Caco-2 (cell line): ENCODE measurements at regions not wholly inside any gene's neighbourhood (a gene's known extent, or its start where the extent isn't known, plus 50 kb on each side); places are given as distances from the start of the nearest gene placed in this dataset.

Source experiments
- BruUV-seq: library from RNA; stranded (reverse); fragments of 400-500 nt; replicated peaks from 2 replicates; lab custom pipeline; 2021; lab: Mats Ljungman, UMichigan
- CTCF ChIA-PET: fragments of 300-600 bp; sonication (Branson Sonifier 250); formaldehyde crosslinking; loops from one replicate; lab custom pipeline; 2022; ENCODE audit warnings: antibody characterized with exemption; lab: Charles Lee
- POLR2A ChIA-PET: fragments of 300-600 bp; sonication (Branson Sonifier 250); formaldehyde crosslinking; loops from one replicate; lab custom pipeline; 2022; ENCODE audit warnings: antibody characterized with exemption; lab: Charles Lee
- DNase-seq, 2 experiments: peaks; one replicate each; pipeline versions ENCODE4 v3.0.0 to v3.0.0-alpha.2; 2020 to 2022
- H3K27me3 ChIP-seq: replicated peaks from 2 replicates; pipeline ENCODE4 v1.6.0; 2011; ENCODE audit warnings: low read length; ENCODE audit not compliant: control insufficient read depth, insufficient read depth
- H3K36me3 ChIP-seq: 2 replicates; pipeline ENCODE4 v1.5.1; 2011; ENCODE audit warnings: low read length; ENCODE audit not compliant: control insufficient read depth, insufficient read depth
- H3K4me1 ChIP-seq: fragments of 250-450 bp; sonication (Bioruptor Pico); 2 replicates; pipeline ENCODE4 v1.5.1; 2020; ENCODE audit warnings: mild to moderate bottlenecking
- H3K4me3 ChIP-seq: 2 replicates; pipeline ENCODE4 v1.5.1; 2011; ENCODE audit warnings: low read depth, mild to moderate bottlenecking, control low read depth, low read length
- H3K9me3 ChIP-seq: fragments of 250-450 bp; sonication (Bioruptor Pico); 2 replicates; pipeline ENCODE4 v1.5.1; 2020; ENCODE audit warnings: mild to moderate bottlenecking, moderate library complexity
- H3K27ac Mint-ChIP-seq: one replicate; pipeline ENCODE4 v1.8.0; 2022; ENCODE audit warnings: mixed read lengths; ENCODE audit not compliant: unreplicated experiment
- H3K27me3 Mint-ChIP-seq: one replicate; pipeline ENCODE4 v1.8.0; 2022; ENCODE audit warnings: mixed read lengths; ENCODE audit not compliant: insufficient read depth, unreplicated experiment
- H3K36me3 Mint-ChIP-seq: one replicate; pipeline ENCODE4 v1.8.0; 2022; ENCODE audit warnings: mild to moderate bottlenecking, mixed read lengths; ENCODE audit not compliant: insufficient read depth, unreplicated experiment
- H3K4me1 Mint-ChIP-seq: one replicate; pipeline ENCODE4 v1.8.0; 2022; ENCODE audit warnings: low read depth, mixed read lengths; ENCODE audit not compliant: unreplicated experiment
- H3K4me3 Mint-ChIP-seq: one replicate; pipeline ENCODE4 v1.8.0; 2022; ENCODE audit warnings: mild to moderate bottlenecking, moderate library complexity, mixed read lengths; ENCODE audit not compliant: unreplicated experiment
- H3K9me3 Mint-ChIP-seq: one replicate; pipeline ENCODE4 v1.8.0; 2022; ENCODE audit warnings: mixed read lengths; ENCODE audit not compliant: unreplicated experiment
- intact Hi-C: fragments of 100-400 bp; cut with micrococcal nuclease; formaldehyde crosslinking; loops from one replicate; pipeline ENCODE4 v1.10.0; 2022; ENCODE audit not compliant: unreplicated experiment
- TF ChIP-seq, protein P1 (sequence below), 2 experiments: fragments of 200-600 bp in 1 of 2; IDR thresholded peaks; 1 replicate in 1 of 2; 2 replicates in 1 of 2; pipeline versions ENCODE4 v1.5.1 to v1.8.0; 2011 to 2022; ENCODE audit warnings: antibody characterized with exemption in 1 of 2, control low read depth in 1 of 2, inconsistent platforms in 1 of 2, low read depth in 1 of 2, low read length in 1 of 2, mild to moderate bottlenecking in 1 of 2, moderate library complexity in 1 of 2; ENCODE audit not compliant: insufficient read depth in 1 of 2, severe bottlenecking in 1 of 2, unreplicated experiment in 1 of 2

DNA sequence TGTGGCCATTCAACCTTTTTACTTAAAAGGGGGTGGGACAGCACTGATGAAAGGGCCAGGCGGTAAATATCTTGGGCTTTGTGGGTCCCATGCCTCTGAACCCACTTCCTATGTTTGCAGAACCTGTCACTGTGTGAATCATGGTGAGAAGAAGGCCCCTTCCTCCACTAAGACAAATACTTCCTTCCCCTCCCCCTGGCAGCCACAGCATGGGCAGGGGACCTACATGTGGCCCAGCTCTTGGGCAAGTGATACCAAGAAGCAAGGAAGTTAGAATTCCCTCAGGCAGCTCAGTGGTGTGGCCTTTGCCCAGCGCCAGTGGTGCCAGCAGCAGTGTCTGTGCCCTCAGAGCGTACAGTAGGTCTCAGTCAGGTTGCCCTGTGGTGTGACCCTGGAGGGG is 168.6 kb downstream of the TRIM33 start:
- Histone ChIP-seq H3K4me3 (no peak overlapping the region), H3K27me3 (no peaks in the 10 kb centered on the region), H3K4me1 (no peaks in the 10 kb centered on the region), H3K9me3 (no peaks in the 10 kb centered on the region), H3K36me3 (no peaks in the 10 kb centered on the region)
- TF ChIP-seq, protein P1, sequence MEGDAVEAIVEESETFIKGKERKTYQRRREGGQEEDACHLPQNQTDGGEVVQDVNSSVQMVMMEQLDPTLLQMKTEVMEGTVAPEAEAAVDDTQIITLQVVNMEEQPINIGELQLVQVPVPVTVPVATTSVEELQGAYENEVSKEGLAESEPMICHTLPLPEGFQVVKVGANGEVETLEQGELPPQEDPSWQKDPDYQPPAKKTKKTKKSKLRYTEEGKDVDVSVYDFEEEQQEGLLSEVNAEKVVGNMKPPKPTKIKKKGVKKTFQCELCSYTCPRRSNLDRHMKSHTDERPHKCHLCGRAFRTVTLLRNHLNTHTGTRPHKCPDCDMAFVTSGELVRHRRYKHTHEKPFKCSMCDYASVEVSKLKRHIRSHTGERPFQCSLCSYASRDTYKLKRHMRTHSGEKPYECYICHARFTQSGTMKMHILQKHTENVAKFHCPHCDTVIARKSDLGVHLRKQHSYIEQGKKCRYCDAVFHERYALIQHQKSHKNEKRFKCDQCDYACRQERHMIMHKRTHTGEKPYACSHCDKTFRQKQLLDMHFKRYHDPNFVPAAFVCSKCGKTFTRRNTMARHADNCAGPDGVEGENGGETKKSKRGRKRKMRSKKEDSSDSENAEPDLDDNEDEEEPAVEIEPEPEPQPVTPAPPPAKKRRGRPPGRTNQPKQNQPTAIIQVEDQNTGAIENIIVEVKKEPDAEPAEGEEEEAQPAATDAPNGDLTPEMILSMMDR (IDR thresholded peaks at IDR 0.05; ENCODE audit: insufficient read depth in 1 of 2, low read depth in 1 of 2, low read length in 1 of 2, severe bottlenecking in 1 of 2, unreplicated experiment in 1 of 2), result no peak
- H3K4me3 Mint-ChIP-seq, result no peak overlapping the region
- intact Hi-C loops, result no loop called here
- no peaks in the 10 kb centered on the region for H3K27me3 Mint-ChIP-seq
- BruUV-seq, result no TSS peak
- ChIA-PET CTCF (no interaction called here), POLR2A (no interaction called here)
- H3K36me3 Mint-ChIP-seq, result peaks cover under 1% of the 10 kb centered on the region
- H3K4me1 Mint-ChIP-seq, result no peaks in the 10 kb centered on the region
- no peak overlapping the region for H3K27ac Mint-ChIP-seq
- no peak for DNase-seq
- no peaks in the 10 kb centered on the region for H3K9me3 Mint-ChIP-seq

DNA sequence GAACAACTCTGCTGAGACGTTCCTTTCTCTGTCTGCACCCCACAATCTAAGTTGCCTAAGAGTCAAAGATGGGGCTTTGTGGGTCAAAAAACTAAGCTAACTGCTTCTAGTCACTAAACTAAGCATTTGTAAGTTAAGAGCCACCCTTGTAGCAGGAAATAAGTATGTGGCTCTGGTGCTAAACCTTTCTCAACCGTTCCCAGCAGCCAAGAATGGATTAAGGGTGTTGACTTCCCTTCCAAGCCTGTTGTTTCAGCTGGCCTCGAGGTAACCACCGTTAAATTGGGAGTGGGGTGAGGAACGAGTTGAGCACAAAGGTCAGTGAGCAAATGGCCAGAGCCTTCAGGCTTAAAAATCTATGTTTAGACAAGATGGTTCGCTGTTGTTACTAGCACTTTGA is 169.1 kb downstream of the TRIM33 start:
- Mint-ChIP-seq H3K27ac (no peak overlapping the region), H3K27me3 (no peaks in the 10 kb centered on the region), H3K9me3 (no peaks in the 10 kb centered on the region), H3K4me1 (no peaks in the 10 kb centered on the region), H3K4me3 (no peak overlapping the region), H3K36me3 (peaks cover 6% of the 10 kb centered on the region)
- no peak for DNase-seq
- Histone ChIP-seq H3K36me3 (no peaks in the 10 kb centered on the region), H3K4me1 (no peaks in the 10 kb centered on the region), H3K4me3 (no peak overlapping the region), H3K9me3 (no peaks in the 10 kb centered on the region), H3K27me3 (no peaks in the 10 kb centered on the region)
- TF ChIP-seq, protein P1 (IDR thresholded peaks at IDR 0.05; ENCODE audit: insufficient read depth in 1 of 2, low read depth in 1 of 2, low read length in 1 of 2, severe bottlenecking in 1 of 2, unreplicated experiment in 1 of 2), result no peak
- ChIA-PET CTCF (no interaction called here), POLR2A (no interaction called here)
- BruUV-seq, result no TSS peak
- intact Hi-C loops, result no loop called here

DNA sequence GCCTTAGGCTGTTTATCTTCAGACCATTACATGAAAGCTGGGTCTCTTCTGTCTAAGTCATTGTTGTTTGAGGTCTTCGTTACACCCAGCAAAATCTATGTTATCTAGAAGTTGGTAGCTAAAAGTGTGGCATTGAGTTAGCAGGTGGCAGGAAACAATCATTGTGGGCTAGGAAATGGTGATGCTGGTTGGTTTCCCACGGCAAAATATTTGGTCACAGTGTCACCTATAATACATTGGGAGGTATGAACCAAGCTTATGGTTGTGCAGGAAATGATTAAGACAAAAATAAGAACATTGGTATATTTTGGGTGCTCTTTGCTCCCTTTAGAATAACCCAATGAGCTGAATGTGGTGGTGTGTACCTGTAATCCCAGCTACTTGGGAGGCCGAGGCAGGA is 169.7 kb downstream of the TRIM33 start:
- Histone ChIP-seq H3K9me3 (no peaks in the 10 kb centered on the region), H3K4me3 (no peak overlapping the region), H3K36me3 (no peaks in the 10 kb centered on the region), H3K4me1 (no peaks in the 10 kb centered on the region), H3K27me3 (no peaks in the 10 kb centered on the region)
- Mint-ChIP-seq H3K9me3 (no peaks in the 10 kb centered on the region), H3K4me1 (no peaks in the 10 kb centered on the region), H3K27me3 (no peaks in the 10 kb centered on the region), H3K36me3 (peaks cover 6% of the 10 kb centered on the region), H3K4me3 (no peak overlapping the region), H3K27ac (no peak overlapping the region)
- TF ChIP-seq, protein P1 (IDR thresholded peaks at IDR 0.05; ENCODE audit: insufficient read depth in 1 of 2, low read depth in 1 of 2, low read length in 1 of 2, severe bottlenecking in 1 of 2, unreplicated experiment in 1 of 2), result no peak
- BruUV-seq, result no TSS peak
- DNase-seq, result no peak
- ChIA-PET POLR2A (no interaction called here), CTCF (no interaction called here)
- intact Hi-C loops, result no loop called here
